ENCODE measurements at regions not wholly inside any gene's neighbourhood (a gene's known extent, or its start where the extent isn't known, plus 50 kb on each side); places are given as distances from the start of the nearest gene placed in this dataset.

DNA sequence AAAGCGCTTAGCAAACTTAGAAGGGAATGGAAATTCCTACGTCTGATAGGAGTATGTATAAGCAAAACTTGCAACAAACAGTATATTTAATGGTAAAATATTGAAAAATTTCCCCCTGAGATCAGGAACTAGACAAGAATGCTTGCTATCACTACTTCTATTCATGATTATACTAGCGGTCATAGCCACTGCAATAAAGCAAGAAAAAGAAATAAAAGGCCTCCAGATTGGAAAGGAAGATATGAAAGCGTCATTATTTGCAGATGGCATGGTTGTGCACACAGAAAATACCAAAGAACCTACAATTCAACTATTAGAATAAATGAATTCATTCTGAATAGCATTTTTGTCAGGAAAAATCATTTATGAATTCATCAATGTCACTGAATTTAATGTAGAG is 87.2 kb upstream of the BCOR start:
- no peak overlapping the region for H3K27ac ChIP-seq (ENCODE audit: low read depth in 2 of 2, low read length in 1 of 2)
- no peaks in the 10 kb centered on the region for H4K20me1 ChIP-seq (ENCODE audit: insufficient read depth)
- H3K4me1 ChIP-seq (ENCODE audit: control insufficient read depth in 1 of 2, insufficient read depth in 2 of 2, low read depth in 1 of 2, low read length in 1 of 2) = peaks cover 0 to 7% of the 10 kb centered on the region in 2 experiments; a peak in 2 of 4 replicates
- H3K36me3 ChIP-seq (replicated peaks in 1 of 2; ENCODE audit: control insufficient read depth in 1 of 2, insufficient read depth in 2 of 2, low read length in 1 of 2) = no peaks in the 10 kb centered on the region
- no peaks in the 10 kb centered on the region for H3K79me2 ChIP-seq (ENCODE audit: insufficient read depth)
- no peaks in the 10 kb centered on the region for H3F3A ChIP-seq (replicated peaks; ENCODE audit: insufficient read depth)
- H3K27me3 ChIP-seq (ENCODE audit: insufficient read depth) = peaks cover 12% of the 10 kb centered on the region; the same call in 1 of the 2 replicates
- no peaks in the 10 kb centered on the region for H3K9me2 ChIP-seq
- H3K4me2 ChIP-seq = no peak overlapping the region
- TF ChIP-seq EP300 (IDR thresholded peaks at IDR 0.05; ENCODE audit: borderline replicate concordance in 1 of 2, low read depth in 1 of 2, low read length in 1 of 2) (no peak), CHD2 (IDR thresholded peaks at IDR 0.05; ENCODE audit: low read length, partially characterized antibody) (no peak), RCOR1 (IDR thresholded peaks at IDR 0.05; ENCODE audit: low read length) (no peak), TEAD4 (IDR thresholded peaks at IDR 0.05; ENCODE audit: borderline replicate concordance, insufficient read depth) (no peak), TAF1 (IDR thresholded peaks at IDR 0.05; ENCODE audit: borderline replicate concordance, low read depth, low read length) (no peak), RAD21 (IDR thresholded peaks at IDR 0.05; ENCODE audit: low read length) (no peak), RFX5 (IDR thresholded peaks at IDR 0.05; ENCODE audit: low read length) (no peak), NFIC (IDR thresholded peaks at IDR 0.05; ENCODE audit: borderline replicate concordance) (no peak)
- TF ChIP-seq, protein P1, sequence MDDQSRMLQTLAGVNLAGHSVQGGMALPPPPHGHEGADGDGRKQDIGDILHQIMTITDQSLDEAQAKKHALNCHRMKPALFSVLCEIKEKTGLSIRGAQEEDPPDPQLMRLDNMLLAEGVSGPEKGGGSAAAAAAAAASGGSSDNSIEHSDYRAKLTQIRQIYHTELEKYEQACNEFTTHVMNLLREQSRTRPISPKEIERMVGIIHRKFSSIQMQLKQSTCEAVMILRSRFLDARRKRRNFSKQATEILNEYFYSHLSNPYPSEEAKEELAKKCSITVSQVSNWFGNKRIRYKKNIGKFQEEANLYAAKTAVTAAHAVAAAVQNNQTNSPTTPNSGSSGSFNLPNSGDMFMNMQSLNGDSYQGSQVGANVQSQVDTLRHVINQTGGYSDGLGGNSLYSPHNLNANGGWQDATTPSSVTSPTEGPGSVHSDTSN (IDR thresholded peaks at IDR 0.05) = no peak
- no peak overlapping the region for H3K4me3 ChIP-seq (ENCODE audit: low read depth in 2 of 2, low read length in 1 of 2)
- ChIA-PET POLR2A (no interaction called here), CTCF (no interaction called here)
- DNase-seq = no peak
- no peaks in the 10 kb centered on the region for H3K9me3 ChIP-seq
- H3K9ac ChIP-seq = no peak overlapping the region
- WGBS (ENCODE audit: low lambda C conversion rate) = 49% methylated on average over 4 of the region's 4 CpGs
- no peak overlapping the region for H2AFZ ChIP-seq (ENCODE audit: low read depth)

DNA sequence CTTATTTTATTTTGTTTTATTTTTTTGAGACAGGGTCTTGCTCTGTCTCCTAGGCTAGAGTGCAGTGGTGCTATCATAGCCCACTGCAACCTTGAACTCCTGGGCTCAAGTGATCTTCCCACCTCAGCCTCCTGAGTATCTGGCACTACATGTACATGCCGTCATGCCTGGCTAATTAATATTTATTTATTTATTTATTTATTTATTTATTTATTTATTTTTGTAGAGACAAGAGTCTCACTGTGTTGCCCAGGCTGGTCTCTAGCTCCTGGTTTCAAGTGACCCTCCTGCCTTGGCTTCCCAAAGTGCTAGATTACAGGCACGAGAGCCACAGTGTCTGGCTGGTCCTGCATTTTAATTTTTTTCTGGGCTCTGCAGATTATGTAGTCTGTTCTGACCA is 84.9 kb upstream of the BCOR start:
- Histone ChIP-seq H3K4me2 (no peak overlapping the region), H3K79me2 (ENCODE audit: insufficient read depth) (no peaks in the 10 kb centered on the region), H3K9ac (no peak overlapping the region), H3K36me3 (replicated peaks in 1 of 2; ENCODE audit: control insufficient read depth in 1 of 2, insufficient read depth in 2 of 2, low read length in 1 of 2) (no peaks in the 10 kb centered on the region), H3K4me3 (ENCODE audit: low read depth in 2 of 2, low read length in 1 of 2) (no peak overlapping the region), H3K4me1 (ENCODE audit: control insufficient read depth in 1 of 2, insufficient read depth in 2 of 2, low read depth in 1 of 2, low read length in 1 of 2) (no peaks in the 10 kb centered on the region; a peak in 1 of 4 replicates), H3F3A (replicated peaks; ENCODE audit: insufficient read depth) (no peaks in the 10 kb centered on the region), H3K27ac (ENCODE audit: low read depth in 2 of 2, low read length in 1 of 2) (no peak overlapping the region), H4K20me1 (ENCODE audit: insufficient read depth) (no peaks in the 10 kb centered on the region), H3K27me3 (ENCODE audit: insufficient read depth) (no peaks in the 10 kb centered on the region), H2AFZ (ENCODE audit: low read depth) (no peak overlapping the region), H3K9me2 (no peaks in the 10 kb centered on the region), H3K9me3 (no peaks in the 10 kb centered on the region)
- no peak for DNase-seq
- ChIA-PET CTCF (no interaction called here), POLR2A (no interaction called here)
- WGBS (ENCODE audit: low lambda C conversion rate) = 33% methylated on average over 2 of the region's 2 CpGs
- TF ChIP-seq, protein P2, sequence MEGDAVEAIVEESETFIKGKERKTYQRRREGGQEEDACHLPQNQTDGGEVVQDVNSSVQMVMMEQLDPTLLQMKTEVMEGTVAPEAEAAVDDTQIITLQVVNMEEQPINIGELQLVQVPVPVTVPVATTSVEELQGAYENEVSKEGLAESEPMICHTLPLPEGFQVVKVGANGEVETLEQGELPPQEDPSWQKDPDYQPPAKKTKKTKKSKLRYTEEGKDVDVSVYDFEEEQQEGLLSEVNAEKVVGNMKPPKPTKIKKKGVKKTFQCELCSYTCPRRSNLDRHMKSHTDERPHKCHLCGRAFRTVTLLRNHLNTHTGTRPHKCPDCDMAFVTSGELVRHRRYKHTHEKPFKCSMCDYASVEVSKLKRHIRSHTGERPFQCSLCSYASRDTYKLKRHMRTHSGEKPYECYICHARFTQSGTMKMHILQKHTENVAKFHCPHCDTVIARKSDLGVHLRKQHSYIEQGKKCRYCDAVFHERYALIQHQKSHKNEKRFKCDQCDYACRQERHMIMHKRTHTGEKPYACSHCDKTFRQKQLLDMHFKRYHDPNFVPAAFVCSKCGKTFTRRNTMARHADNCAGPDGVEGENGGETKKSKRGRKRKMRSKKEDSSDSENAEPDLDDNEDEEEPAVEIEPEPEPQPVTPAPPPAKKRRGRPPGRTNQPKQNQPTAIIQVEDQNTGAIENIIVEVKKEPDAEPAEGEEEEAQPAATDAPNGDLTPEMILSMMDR (IDR thresholded peaks at IDR 0.05) = no peak
- no peak for TF ChIP-seq FOSL2 (IDR thresholded peaks at IDR 0.05; ENCODE audit: borderline replicate concordance, low read depth)
- TF ChIP-seq, protein P3, sequence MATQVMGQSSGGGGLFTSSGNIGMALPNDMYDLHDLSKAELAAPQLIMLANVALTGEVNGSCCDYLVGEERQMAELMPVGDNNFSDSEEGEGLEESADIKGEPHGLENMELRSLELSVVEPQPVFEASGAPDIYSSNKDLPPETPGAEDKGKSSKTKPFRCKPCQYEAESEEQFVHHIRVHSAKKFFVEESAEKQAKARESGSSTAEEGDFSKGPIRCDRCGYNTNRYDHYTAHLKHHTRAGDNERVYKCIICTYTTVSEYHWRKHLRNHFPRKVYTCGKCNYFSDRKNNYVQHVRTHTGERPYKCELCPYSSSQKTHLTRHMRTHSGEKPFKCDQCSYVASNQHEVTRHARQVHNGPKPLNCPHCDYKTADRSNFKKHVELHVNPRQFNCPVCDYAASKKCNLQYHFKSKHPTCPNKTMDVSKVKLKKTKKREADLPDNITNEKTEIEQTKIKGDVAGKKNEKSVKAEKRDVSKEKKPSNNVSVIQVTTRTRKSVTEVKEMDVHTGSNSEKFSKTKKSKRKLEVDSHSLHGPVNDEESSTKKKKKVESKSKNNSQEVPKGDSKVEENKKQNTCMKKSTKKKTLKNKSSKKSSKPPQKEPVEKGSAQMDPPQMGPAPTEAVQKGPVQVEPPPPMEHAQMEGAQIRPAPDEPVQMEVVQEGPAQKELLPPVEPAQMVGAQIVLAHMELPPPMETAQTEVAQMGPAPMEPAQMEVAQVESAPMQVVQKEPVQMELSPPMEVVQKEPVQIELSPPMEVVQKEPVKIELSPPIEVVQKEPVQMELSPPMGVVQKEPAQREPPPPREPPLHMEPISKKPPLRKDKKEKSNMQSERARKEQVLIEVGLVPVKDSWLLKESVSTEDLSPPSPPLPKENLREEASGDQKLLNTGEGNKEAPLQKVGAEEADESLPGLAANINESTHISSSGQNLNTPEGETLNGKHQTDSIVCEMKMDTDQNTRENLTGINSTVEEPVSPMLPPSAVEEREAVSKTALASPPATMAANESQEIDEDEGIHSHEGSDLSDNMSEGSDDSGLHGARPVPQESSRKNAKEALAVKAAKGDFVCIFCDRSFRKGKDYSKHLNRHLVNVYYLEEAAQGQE (IDR thresholded peaks at IDR 0.05; ENCODE audit: low read depth, low read length) = no peak

Measured in SK-N-SH (cell line).